Mononuclear cell (primary cell): ENCODE measurements at regions not wholly inside any gene's neighbourhood (a gene's known extent, or its start where the extent isn't known, plus 50 kb on each side); places are given as distances from the start of the nearest gene placed in this dataset.
"Not testable (repeated sequence)": the region's sequence is repeated elsewhere in the genome, so short reads cannot be mapped to it uniquely, and the experiment has no call there.

Experiments
- H3K27me3 ChIP-seq: 2 replicates; pipeline ENCODE4 v1.6.0; 2011; ENCODE audit warnings: low read length, control low read depth; ENCODE audit not compliant: insufficient read depth
- H3K4me1 ChIP-seq: 2 replicates; pipeline ENCODE4 v1.5.1; 2011; ENCODE audit warnings: mild to moderate bottlenecking, low read length, control low read depth; ENCODE audit not compliant: insufficient read depth
- H3K4me3 ChIP-seq: 2 replicates; pipeline ENCODE4 v1.5.1; 2011; ENCODE audit warnings: mild to moderate bottlenecking, low read length, moderate library complexity
- H3K9me3 ChIP-seq: 2 replicates; pipeline ENCODE4 v1.5.1; 2011; ENCODE audit warnings: low read depth, mild to moderate bottlenecking, control low read depth, low read length

- no peak overlapping the region for H3K4me3 ChIP-seq
- no peaks in the 10 kb centered on the region for H3K27me3 ChIP-seq
- no peaks in the 10 kb centered on the region for H3K4me1 ChIP-seq
- H3K9me3 ChIP-seq: no peaks in the 10 kb centered on the region
Observed at GRCh38 chr3:176867681-176868663, 329.3 kb downstream of the TBL1XR1 start.

- no peaks in the 10 kb centered on the region for H3K4me1 ChIP-seq
- H3K27me3 ChIP-seq: no peaks in the 10 kb centered on the region
- no peaks in the 10 kb centered on the region for H3K9me3 ChIP-seq
- H3K4me3 ChIP-seq: no peak overlapping the region
Observed at GRCh38 chr3:176861137-176861536, 336.1 kb downstream of the TBL1XR1 start.

GRCh38 chr3:176856721-176857120 lies 340.6 kb downstream of the TBL1XR1 start:
- Histone ChIP-seq H3K4me1 (no peaks in the 10 kb centered on the region), H3K27me3 (no peaks in the 10 kb centered on the region), H3K4me3 (no peak overlapping the region), H3K9me3 (no peaks in the 10 kb centered on the region)

- Histone ChIP-seq H3K4me3 (no peak overlapping the region), H3K9me3 (no peaks in the 10 kb centered on the region), H3K4me1 (no peaks in the 10 kb centered on the region), H3K27me3 (no peaks in the 10 kb centered on the region)
Observed at GRCh38 chr3:176855901-176856486, 341.3 kb downstream of the TBL1XR1 start.

GRCh38 chr3:176855213-176855612 lies 342.1 kb downstream of the TBL1XR1 start:
- no peaks in the 10 kb centered on the region for H3K27me3 ChIP-seq
- no peaks in the 10 kb centered on the region for H3K9me3 ChIP-seq
- H3K4me1 ChIP-seq: no peaks in the 10 kb centered on the region
- H3K4me3 ChIP-seq: no peak overlapping the region

- H3K4me3 ChIP-seq: no peak overlapping the region
- no peaks in the 10 kb centered on the region for H3K27me3 ChIP-seq
- H3K4me1 ChIP-seq: no peaks in the 10 kb centered on the region
- H3K9me3 ChIP-seq: no peaks in the 10 kb centered on the region
Observed at GRCh38 chr3:176850498-176850897, 346.8 kb downstream of the TBL1XR1 start.

GRCh38 chr3:176848431-176849214 lies 348.7 kb downstream of the TBL1XR1 start:
- H3K9me3 ChIP-seq: no peaks in the 10 kb centered on the region

GRCh38 chr3:176842914-176843313 lies 354.4 kb downstream of the TBL1XR1 start:
- no peaks in the 10 kb centered on the region for H3K9me3 ChIP-seq
- H3K4me3 ChIP-seq: no peak overlapping the region
- H3K4me1 ChIP-seq: no peaks in the 10 kb centered on the region
- no peaks in the 10 kb centered on the region for H3K27me3 ChIP-seq

More at GRCh38 chr3:176848431-176849214, 348.7 kb downstream of the TBL1XR1 start:
- Histone ChIP-seq H3K4me1 (no peaks in the 10 kb centered on the region), H3K27me3 (no peaks in the 10 kb centered on the region), H3K4me3 (no peak overlapping the region)

GRCh38 chr3:176840641-176841286 lies 356.5 kb downstream of the TBL1XR1 start:
- H3K4me1 ChIP-seq: no peaks in the 10 kb centered on the region
- H3K4me3 ChIP-seq: no peak overlapping the region
- no peaks in the 10 kb centered on the region for H3K27me3 ChIP-seq
- H3K9me3 ChIP-seq: no peaks in the 10 kb centered on the region

GRCh38 chr3:176839901-176840300 lies 357.4 kb downstream of the TBL1XR1 start:
- no peaks in the 10 kb centered on the region for H3K4me1 ChIP-seq
- H3K27me3 ChIP-seq: no peaks in the 10 kb centered on the region
- no peak overlapping the region for H3K4me3 ChIP-seq
- H3K9me3 ChIP-seq: no peaks in the 10 kb centered on the region

GRCh38 chr3:176839466-176839865 lies 357.8 kb downstream of the TBL1XR1 start:
- no peak overlapping the region for H3K4me3 ChIP-seq
- H3K27me3 ChIP-seq: no peaks in the 10 kb centered on the region
- no peaks in the 10 kb centered on the region for H3K4me1 ChIP-seq
- no peaks in the 10 kb centered on the region for H3K9me3 ChIP-seq

GRCh38 chr3:176827244-176827643 lies 370.0 kb downstream of the TBL1XR1 start:
- not testable (repeated sequence) for H3K4me1 ChIP-seq, H3K27me3 ChIP-seq, H3K4me3 ChIP-seq, H3K9me3 ChIP-seq

- H3K27me3 ChIP-seq: no peaks in the 10 kb centered on the region
- H3K9me3 ChIP-seq: no peaks in the 10 kb centered on the region
- H3K4me1 ChIP-seq: no peaks in the 10 kb centered on the region
- H3K4me3 ChIP-seq: no peak overlapping the region
Observed at GRCh38 chr3:176824811-176825210, 372.5 kb downstream of the TBL1XR1 start.

GRCh38 chr3:176820764-176821163 lies 376.5 kb downstream of the TBL1XR1 start:
- H3K4me3 ChIP-seq: no peak overlapping the region
- no peaks in the 10 kb centered on the region for H3K4me1 ChIP-seq
- H3K27me3 ChIP-seq: no peaks in the 10 kb centered on the region
- no peaks in the 10 kb centered on the region for H3K9me3 ChIP-seq

GRCh38 chr3:176816937-176817336 lies 380.3 kb downstream of the TBL1XR1 start:
- Histone ChIP-seq H3K9me3 (no peaks in the 10 kb centered on the region), H3K27me3 (no peaks in the 10 kb centered on the region), H3K4me1 (no peaks in the 10 kb centered on the region), H3K4me3 (no peak overlapping the region)
